Keratinocyte (primary cell): ENCODE measurements at regions not wholly inside any gene's neighbourhood (a gene's known extent, or its start where the extent isn't known, plus 50 kb on each side); places are given as distances from the start of the nearest gene placed in this dataset.
"Not testable (repeated sequence)": the region's sequence is repeated elsewhere in the genome, so short reads cannot be mapped to it uniquely, and the experiment has no call there.

Experiments used
- DNase-seq: peaks from one replicate; pipeline ENCODE4 v3.0.0-alpha.2; 2011; ENCODE audit warnings: low read depth, missing footprints, low spot score
- FAIRE-seq: peaks from 2 replicates; lab custom pipeline; 2011; peaks lifted over from hg19 to GRCh38; lab: Jason Lieb, UNC
- H2AFZ ChIP-seq: 2 replicates; pipeline ENCODE4 v1.6.0; 2012; ENCODE audit warnings: low read length, control low read depth, inconsistent platforms; ENCODE audit not compliant: control insufficient read depth
- H3K27ac ChIP-seq: 2 replicates; pipeline ENCODE4 v1.5.1; 2011; ENCODE audit warnings: low read length; ENCODE audit not compliant: control insufficient read depth, insufficient read depth
- H3K27me3 ChIP-seq: 3 replicates; pipeline ENCODE4 v1.6.0; 2011; ENCODE audit warnings: low read length; ENCODE audit not compliant: control insufficient read depth, insufficient read depth; ENCODE audit errors: extremely low read depth
- H3K36me3 ChIP-seq, 2 experiments: 2 replicates in 1 of 2; 3 replicates in 1 of 2; pipeline ENCODE4 v1.5.1; 2011; ENCODE audit warnings: low read length in 2 of 2, mild to moderate bottlenecking in 1 of 2; ENCODE audit not compliant: control insufficient read depth in 2 of 2, insufficient read depth in 2 of 2; ENCODE audit errors: extremely low read depth in 1 of 2
- H3K4me1 ChIP-seq: 3 replicates; pipeline ENCODE4 v1.5.1; 2011; ENCODE audit warnings: low read length; ENCODE audit not compliant: control insufficient read depth, insufficient read depth; ENCODE audit errors: extremely low read depth
- H3K4me2 ChIP-seq: 3 replicates; pipeline ENCODE4 v1.6.0; 2011; ENCODE audit warnings: low read depth, low read length; ENCODE audit not compliant: control insufficient read depth, insufficient read depth; ENCODE audit errors: extremely low read depth
- H3K4me3 ChIP-seq, 3 experiments: fragments of 200-600 bp in 1 of 3; sonication (generic) in 1 of 3; 2 replicates in 2 of 3; 3 replicates in 1 of 3; pipeline ENCODE4 v1.5.1; 2011 to 2016; ENCODE audit warnings: low read length in 3 of 3, mild to moderate bottlenecking in 3 of 3, control low read depth in 2 of 3, inconsistent platforms in 1 of 3, low read depth in 1 of 3, mixed read lengths in 1 of 3, mixed run types in 1 of 3, moderate library complexity in 1 of 3; ENCODE audit not compliant: control insufficient read depth in 2 of 3, insufficient read depth in 2 of 3; ENCODE audit errors: extremely low read depth in 1 of 3
- H3K79me2 ChIP-seq: 2 replicates; pipeline ENCODE4 v1.6.0; 2012; ENCODE audit warnings: low read length; ENCODE audit not compliant: control insufficient read depth, insufficient read depth
- H3K9ac ChIP-seq: 3 replicates; pipeline ENCODE4 v1.6.0; 2011; ENCODE audit warnings: low read length; ENCODE audit not compliant: control insufficient read depth, insufficient read depth; ENCODE audit errors: extremely low read depth
- H3K9me1 ChIP-seq: 3 replicates; pipeline ENCODE4 v1.6.0; 2011; ENCODE audit warnings: low read length; ENCODE audit not compliant: control insufficient read depth, insufficient read depth; ENCODE audit errors: extremely low read depth
- H3K9me3 ChIP-seq: 2 replicates; pipeline ENCODE4 v1.5.1; 2012; ENCODE audit warnings: low read depth, low read length; ENCODE audit not compliant: control insufficient read depth
- H4K20me1 ChIP-seq: 3 replicates; pipeline ENCODE4 v1.6.0; 2011; ENCODE audit warnings: low read length; ENCODE audit not compliant: control insufficient read depth, insufficient read depth; ENCODE audit errors: extremely low read depth
- dilution Hi-C: fragments of 300-500 bp; cut with MboI; formaldehyde crosslinking; loops from one replicate; pipeline ENCODE4 v1.7.0; 2020; ENCODE audit warnings: low sequenced_read_pairs; ENCODE audit not compliant: extremely low pct_ligation_motif_present

GRCh38 chr1:206285024-206285960 is 82.0 kb downstream of the SRGAP2 start:
- H3K27me3 ChIP-seq, H4K20me1 ChIP-seq, H3K9me1 ChIP-seq, H3K4me3 ChIP-seq, H3K36me3 ChIP-seq, dilution Hi-C loops, H3K9me3 ChIP-seq, H3K79me2 ChIP-seq, H3K27ac ChIP-seq, H3K4me2 ChIP-seq, H3K9ac ChIP-seq, H3K4me1 ChIP-seq, FAIRE-seq, H2AFZ ChIP-seq, DNase-seq: not testable (repeated sequence)

DNA sequence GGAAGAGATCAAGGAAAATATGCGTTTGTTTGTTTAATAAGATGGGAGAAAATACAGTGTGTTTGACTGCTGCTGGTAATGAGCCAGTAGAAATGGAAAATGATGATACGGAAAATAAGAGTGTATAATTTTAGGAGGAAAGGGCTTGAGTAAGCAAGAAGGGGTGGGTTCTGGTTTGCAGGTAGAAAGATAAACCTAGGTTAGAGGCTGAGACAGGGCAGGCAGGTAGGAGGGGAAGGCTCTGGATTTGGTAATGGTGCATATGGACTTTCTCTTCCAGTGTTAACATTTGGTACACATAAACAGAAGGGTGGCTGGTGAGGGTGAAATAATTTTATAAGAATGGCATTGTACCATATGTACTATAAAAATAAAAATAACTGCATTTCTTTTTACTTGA is 84.4 kb downstream of the SRGAP2 start:
- H3K36me3 ChIP-seq, FAIRE-seq, H3K27me3 ChIP-seq, H3K9me1 ChIP-seq, H3K79me2 ChIP-seq, H3K27ac ChIP-seq, H3K9ac ChIP-seq, dilution Hi-C loops, H3K4me1 ChIP-seq, H3K4me3 ChIP-seq, H2AFZ ChIP-seq, DNase-seq, H4K20me1 ChIP-seq, H3K9me3 ChIP-seq, H3K4me2 ChIP-seq: not testable (repeated sequence)

DNA sequence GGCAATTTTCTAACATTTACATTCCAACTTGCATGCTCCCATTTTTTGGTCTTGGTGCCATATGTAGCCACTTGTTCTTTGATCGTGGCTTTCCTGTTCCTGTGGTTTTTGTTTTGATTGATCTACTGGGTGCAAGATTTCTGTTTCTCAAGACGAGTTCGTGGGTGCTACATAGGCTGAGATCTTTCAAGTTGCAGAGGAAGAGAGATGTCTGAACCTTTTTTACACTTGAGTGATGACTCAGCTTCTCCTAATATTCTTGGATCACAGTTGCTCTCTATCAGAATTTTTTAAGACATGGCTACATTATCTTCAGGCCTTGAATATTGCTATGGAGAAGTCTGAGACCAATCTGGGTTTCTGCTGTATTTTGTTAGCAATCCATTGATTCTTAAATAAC is 85.1 kb downstream of the SRGAP2 start:
- FAIRE-seq, H3K9me1 ChIP-seq, H3K4me2 ChIP-seq, H3K4me1 ChIP-seq, H3K36me3 ChIP-seq, dilution Hi-C loops, H3K9ac ChIP-seq, H3K79me2 ChIP-seq, H3K4me3 ChIP-seq, H2AFZ ChIP-seq, H3K27ac ChIP-seq, H4K20me1 ChIP-seq, H3K9me3 ChIP-seq, DNase-seq, H3K27me3 ChIP-seq: not testable (repeated sequence)

DNA sequence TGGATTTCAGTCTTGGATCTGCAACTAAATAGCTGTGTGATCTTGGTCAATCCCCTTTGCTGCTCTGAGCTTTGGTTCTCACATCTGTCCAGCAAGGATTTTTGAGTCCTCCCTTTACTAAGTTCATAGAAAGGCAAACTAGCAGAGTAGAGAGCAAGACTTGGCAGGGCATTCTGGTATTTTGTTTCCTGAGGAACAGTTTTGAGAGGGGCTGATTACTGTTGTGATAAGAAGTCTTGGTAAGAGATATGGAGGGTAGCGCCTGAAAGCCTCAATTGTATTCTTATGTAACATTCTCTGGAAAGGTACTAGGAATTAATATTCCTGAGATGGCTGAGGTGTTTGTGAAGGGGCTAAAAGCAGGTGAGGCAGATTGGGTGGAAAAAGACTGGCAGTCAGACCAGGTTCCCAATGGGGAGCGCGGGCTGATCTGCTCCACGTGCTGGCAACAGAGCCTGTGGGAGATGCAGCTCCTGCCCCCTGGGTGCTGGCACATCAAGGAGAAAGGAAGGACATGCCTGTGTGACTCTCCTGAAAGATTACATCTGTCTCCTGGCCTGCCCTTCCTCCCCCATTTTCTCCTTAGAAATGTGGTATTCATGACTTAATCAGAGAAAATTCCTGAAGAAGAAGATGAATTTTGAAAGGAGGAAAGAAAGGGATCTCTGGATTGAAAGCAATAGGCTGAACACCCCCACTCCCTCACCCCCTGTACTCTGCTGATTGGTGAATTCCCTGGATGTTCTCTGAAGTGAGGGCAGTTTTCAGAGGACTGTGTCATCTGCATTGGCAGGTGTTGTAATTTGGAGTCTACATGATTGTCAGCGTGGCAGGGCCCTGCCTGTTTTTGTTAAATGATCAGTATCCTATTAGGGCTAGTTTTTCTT is 94.0 kb downstream of the SRGAP2 start:
- H3K4me1 ChIP-seq, H3K4me3 ChIP-seq, H3K9me3 ChIP-seq, H3K9me1 ChIP-seq, H4K20me1 ChIP-seq, DNase-seq, H3K9ac ChIP-seq, FAIRE-seq, H3K27me3 ChIP-seq, H3K27ac ChIP-seq, H3K79me2 ChIP-seq, H3K36me3 ChIP-seq, dilution Hi-C loops, H3K4me2 ChIP-seq, H2AFZ ChIP-seq: not testable (repeated sequence)
